DND-41 (cell line): ENCODE measurements at regions not wholly inside any gene's neighbourhood (a gene's known extent, or its start where the extent isn't known, plus 50 kb on each side); places are given as distances from the start of the nearest gene placed in this dataset.
"Not testable (repeated sequence)": the region's sequence is repeated elsewhere in the genome, so short reads cannot be mapped to it uniquely, and the experiment has no call there.

Experiments
- ATAC-seq: fragments of 200-7000 bp; cut with Tn5 transposase; 3 replicates; pipeline ENCODE4 v1.9.1; 2021; ENCODE audit warnings: low read depth; ENCODE audit not compliant: insufficient read depth
- DNase-seq: peaks from one replicate; pipeline ENCODE4 v3.0.0-alpha.2; 2020
- H2AFZ ChIP-seq: 2 replicates; pipeline ENCODE4 v1.6.0; 2012; ENCODE audit warnings: low read depth, low read length
- H3K27ac ChIP-seq: 2 replicates; pipeline ENCODE4 v1.5.1; 2012; ENCODE audit warnings: low read length, inconsistent platforms
- H3K27me3 ChIP-seq: fragments of 200-600 bp; sonication (generic); 2 replicates; pipeline ENCODE4 v1.6.0; 2012; ENCODE audit warnings: low read length, mild to moderate bottlenecking, inconsistent platforms; ENCODE audit not compliant: insufficient read depth, poor library complexity
- H3K36me3 ChIP-seq: 2 replicates; pipeline ENCODE4 v1.5.1; 2012; ENCODE audit warnings: low read length, inconsistent platforms; ENCODE audit not compliant: insufficient read depth
- H3K4me1 ChIP-seq: 2 replicates; pipeline ENCODE4 v1.5.1; 2012; ENCODE audit warnings: mild to moderate bottlenecking, low read length; ENCODE audit not compliant: insufficient read depth
- H3K4me2 ChIP-seq: 2 replicates; pipeline ENCODE4 v1.6.0; 2012; ENCODE audit warnings: mild to moderate bottlenecking, moderate library complexity, low read length, inconsistent platforms; ENCODE audit not compliant: insufficient read depth
- H3K4me3 ChIP-seq, 2 experiments: fragments of 200-600 bp in 1 of 2; shearing (Covaris generic) in 1 of 2; 2 replicates each; pipeline ENCODE4 v1.5.1; 2012 to 2016; ENCODE audit warnings: inconsistent platforms in 2 of 2, low read length in 2 of 2, mild to moderate bottlenecking in 2 of 2, low read depth in 1 of 2, moderate library complexity in 1 of 2
- H3K79me2 ChIP-seq: 2 replicates; pipeline ENCODE4 v1.6.0; 2012; ENCODE audit warnings: low read length, inconsistent platforms; ENCODE audit not compliant: insufficient read depth
- H3K9ac ChIP-seq: 2 replicates; pipeline ENCODE4 v1.6.0; 2012; ENCODE audit warnings: low read depth, mild to moderate bottlenecking, inconsistent platforms, low read length, moderate library complexity
- H3K9me3 ChIP-seq: 2 replicates; pipeline ENCODE4 v1.5.1; 2012; ENCODE audit warnings: low read length, moderate library complexity, mild to moderate bottlenecking, inconsistent platforms; ENCODE audit not compliant: insufficient read depth, severe bottlenecking
- H4K20me1 ChIP-seq: 2 replicates; pipeline ENCODE4 v1.6.0; 2012; ENCODE audit warnings: low read length; ENCODE audit not compliant: insufficient read depth
- EZH2 ChIP-seq: IDR thresholded peaks from 3 replicates; pipeline ENCODE4 v1.6.1; 2012; ENCODE audit warnings: borderline replicate concordance, low read depth, mild to moderate bottlenecking, moderate library complexity, low read length, inconsistent platforms; ENCODE audit not compliant: severe bottlenecking
- TF ChIP-seq, protein P1 (sequence below): IDR thresholded peaks from 2 replicates; pipeline ENCODE4 v1.5.1; 2012; ENCODE audit warnings: borderline replicate concordance, low read length, moderate library complexity, mild to moderate bottlenecking; ENCODE audit not compliant: poor library complexity, severe bottlenecking; ENCODE audit errors: extremely low read depth

GRCh38 chr2:207231106-207231865, 65.5 kb upstream of the KLF7 start:
- H3K9ac ChIP-seq: no peak overlapping the region
- no peak overlapping the region for H2AFZ ChIP-seq
- no peak overlapping the region for H3K4me2 ChIP-seq
- H3K4me1 ChIP-seq: no peaks in the 10 kb centered on the region
- no peaks in the 10 kb centered on the region for H4K20me1 ChIP-seq
- no peaks in the 10 kb centered on the region for H3K9me3 ChIP-seq
- no peak overlapping the region for H3K4me3 ChIP-seq
- H3K27ac ChIP-seq: no peak overlapping the region
- H3K79me2 ChIP-seq: no peaks in the 10 kb centered on the region
- no peaks in the 10 kb centered on the region for H3K36me3 ChIP-seq
- DNase-seq: no peak
- no peak for ATAC-seq
- H3K27me3 ChIP-seq: no peaks in the 10 kb centered on the region
- TF ChIP-seq, protein P1, sequence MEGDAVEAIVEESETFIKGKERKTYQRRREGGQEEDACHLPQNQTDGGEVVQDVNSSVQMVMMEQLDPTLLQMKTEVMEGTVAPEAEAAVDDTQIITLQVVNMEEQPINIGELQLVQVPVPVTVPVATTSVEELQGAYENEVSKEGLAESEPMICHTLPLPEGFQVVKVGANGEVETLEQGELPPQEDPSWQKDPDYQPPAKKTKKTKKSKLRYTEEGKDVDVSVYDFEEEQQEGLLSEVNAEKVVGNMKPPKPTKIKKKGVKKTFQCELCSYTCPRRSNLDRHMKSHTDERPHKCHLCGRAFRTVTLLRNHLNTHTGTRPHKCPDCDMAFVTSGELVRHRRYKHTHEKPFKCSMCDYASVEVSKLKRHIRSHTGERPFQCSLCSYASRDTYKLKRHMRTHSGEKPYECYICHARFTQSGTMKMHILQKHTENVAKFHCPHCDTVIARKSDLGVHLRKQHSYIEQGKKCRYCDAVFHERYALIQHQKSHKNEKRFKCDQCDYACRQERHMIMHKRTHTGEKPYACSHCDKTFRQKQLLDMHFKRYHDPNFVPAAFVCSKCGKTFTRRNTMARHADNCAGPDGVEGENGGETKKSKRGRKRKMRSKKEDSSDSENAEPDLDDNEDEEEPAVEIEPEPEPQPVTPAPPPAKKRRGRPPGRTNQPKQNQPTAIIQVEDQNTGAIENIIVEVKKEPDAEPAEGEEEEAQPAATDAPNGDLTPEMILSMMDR: no peak
- no peak for TF ChIP-seq EZH2

- Histone ChIP-seq H3K27me3 (no peaks in the 10 kb centered on the region), H3K9ac (no peak overlapping the region), H3K9me3 (no peaks in the 10 kb centered on the region), H3K4me2 (no peak overlapping the region), H4K20me1 (no peaks in the 10 kb centered on the region), H3K79me2 (no peaks in the 10 kb centered on the region), H3K27ac (no peak overlapping the region), H3K36me3 (no peaks in the 10 kb centered on the region), H3K4me1 (no peaks in the 10 kb centered on the region), H2AFZ (no peak overlapping the region), H3K4me3 (no peak overlapping the region)
- TF ChIP-seq, protein P1: no peak
- no peak for TF ChIP-seq EZH2
- DNase-seq: no peak
- no peak for ATAC-seq
These were observed 66.2 kb upstream of the KLF7 start for GRCh38 chr2:207231967-207232366.

DNA sequence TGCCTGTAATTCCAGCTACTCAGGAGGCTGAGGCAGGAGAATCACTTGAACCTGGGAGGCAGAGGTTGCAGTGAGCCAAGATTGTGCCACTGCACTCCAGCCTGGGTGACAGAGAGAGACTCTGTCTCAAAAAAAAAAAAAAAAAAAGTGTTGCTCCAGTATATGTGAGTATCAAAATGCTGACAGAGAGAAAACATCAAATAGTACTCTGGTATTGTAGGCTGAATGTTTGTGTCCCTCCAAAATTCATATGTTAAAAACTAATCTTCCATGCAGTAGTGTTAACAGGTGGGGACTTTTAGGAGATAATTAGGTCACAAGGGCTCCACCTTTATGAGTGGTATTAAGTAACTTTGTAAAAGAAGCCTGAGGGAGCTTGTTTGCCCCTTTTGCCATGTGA, 67.4 kb upstream of the KLF7 start:
- H3K79me2 ChIP-seq, ATAC-seq, H3K27me3 ChIP-seq, H3K9me3 ChIP-seq, H3K4me1 ChIP-seq, H3K36me3 ChIP-seq, H3K4me3 ChIP-seq, H3K27ac ChIP-seq, H2AFZ ChIP-seq, H3K4me2 ChIP-seq, H4K20me1 ChIP-seq, H3K9ac ChIP-seq, DNase-seq: not testable (repeated sequence)

GRCh38 chr2:207233731-207234130, 68.0 kb upstream of the KLF7 start:
- ATAC-seq (no peak), DNase-seq (no peak)
- H3K4me1 ChIP-seq: no peaks in the 10 kb centered on the region
- H2AFZ ChIP-seq: no peak overlapping the region
- no peak overlapping the region for H3K4me2 ChIP-seq
- no peak overlapping the region for H3K9ac ChIP-seq
- no peaks in the 10 kb centered on the region for H3K36me3 ChIP-seq
- H3K27ac ChIP-seq: no peak overlapping the region
- no peaks in the 10 kb centered on the region for H4K20me1 ChIP-seq
- H3K27me3 ChIP-seq: no peaks in the 10 kb centered on the region
- no peaks in the 10 kb centered on the region for H3K79me2 ChIP-seq
- TF ChIP-seq, protein P1: no peak
- H3K4me3 ChIP-seq: no peak overlapping the region
- no peaks in the 10 kb centered on the region for H3K9me3 ChIP-seq
